HG03159 (cell line): ENCODE measurements at regions not wholly inside any gene's neighbourhood (a gene's known extent, or its start where the extent isn't known, plus 50 kb on each side); places are given as distances from the start of the nearest gene placed in this dataset.
"Not testable (repeated sequence)": the region's sequence is repeated elsewhere in the genome, so short reads cannot be mapped to it uniquely, and the experiment has no call there.

Source experiments
- ATAC-seq: cut with Tn5 transposase; IDR thresholded peaks from one replicate; pipeline ENCODE4 v1.9.1; 2021; ENCODE audit warnings: mild to moderate bottlenecking, moderate library complexity; ENCODE audit not compliant: unreplicated experiment

- ATAC-seq = not testable (repeated sequence)
Measured at GRCh38 chr2:37722971-37723370, 51.5 kb upstream of the CDC42EP3 start.

- ATAC-seq = no peak
Measured at GRCh38 chr2:37730037-37730818, 58.8 kb upstream of the CDC42EP3 start.

GRCh38 chr2:37732412-37732811 lies 61.0 kb upstream of the CDC42EP3 start:
- ATAC-seq = not testable (repeated sequence)

- no peak for ATAC-seq
Measured at GRCh38 chr2:37733251-37733650, 61.8 kb upstream of the CDC42EP3 start.

- ATAC-seq = not testable (repeated sequence)
Measured at GRCh38 chr2:37733955-37734354, 62.5 kb upstream of the CDC42EP3 start.

GRCh38 chr2:37734891-37735523 lies 63.6 kb upstream of the CDC42EP3 start:
- not testable (repeated sequence) for ATAC-seq

GRCh38 chr2:37735524-37735910 lies 64.1 kb upstream of the CDC42EP3 start:
- not testable (repeated sequence) for ATAC-seq

GRCh38 chr2:37737507-37737906 lies 66.1 kb upstream of the CDC42EP3 start:
- no peak for ATAC-seq

GRCh38 chr2:37738266-37738885 lies 66.9 kb upstream of the CDC42EP3 start:
- ATAC-seq = no peak

- no peak for ATAC-seq
Measured at GRCh38 chr2:37739153-37739552, 67.7 kb upstream of the CDC42EP3 start.

GRCh38 chr2:37740164-37740739 lies 68.8 kb upstream of the CDC42EP3 start:
- no peak for ATAC-seq

- no peak for ATAC-seq
Measured at GRCh38 chr2:37742286-37742685, 70.8 kb upstream of the CDC42EP3 start.

- no peak for ATAC-seq
Measured at GRCh38 chr2:37744010-37744409, 72.6 kb upstream of the CDC42EP3 start.

GRCh38 chr2:37744961-37745360 lies 73.5 kb upstream of the CDC42EP3 start:
- not testable (repeated sequence) for ATAC-seq

GRCh38 chr2:37746011-37746410 lies 74.6 kb upstream of the CDC42EP3 start:
- not testable (repeated sequence) for ATAC-seq

GRCh38 chr2:37746883-37747282 lies 75.4 kb upstream of the CDC42EP3 start:
- ATAC-seq = no peak

- no peak for ATAC-seq
Measured at GRCh38 chr2:37748541-37748940, 77.1 kb upstream of the CDC42EP3 start.

GRCh38 chr2:37750286-37750685 lies 78.8 kb upstream of the CDC42EP3 start:
- ATAC-seq = not testable (repeated sequence)

GRCh38 chr2:37752766-37753165 lies 81.3 kb upstream of the CDC42EP3 start:
- no peak for ATAC-seq

- ATAC-seq = no peak
Measured at GRCh38 chr2:37753758-37754157, 82.3 kb upstream of the CDC42EP3 start.

- ATAC-seq = not testable (repeated sequence)
Measured at GRCh38 chr2:37755961-37756559, 84.6 kb upstream of the CDC42EP3 start.
